Liver (tissue), 7 donors: ENCODE measurements at regions not wholly inside any gene's neighbourhood (a gene's known extent, or its start where the extent isn't known, plus 50 kb on each side); places are given as distances from the start of the nearest gene placed in this dataset.

ENCODE experiments used
- DNase-seq: peaks from one replicate; pipeline ENCODE4 v3.0.0-alpha.2; 2017; ENCODE audit warnings: low spot score
- H3K27ac ChIP-seq, 2 donors: one replicate each; pipeline ENCODE4 v1.7.0; 2013; ENCODE audit warnings: inconsistent platforms in 2 of 2, low read length in 2 of 2, control low read depth in 1 of 2, low read depth in 1 of 2, mild to moderate bottlenecking in 1 of 2
- H3K27me3 ChIP-seq, 4 donors: one replicate each; pipeline versions ENCODE4 v1.6.1 to v1.7.0; 2013; ENCODE audit warnings: low read length in 3 of 4, inconsistent platforms in 1 of 4, mild to moderate bottlenecking in 1 of 4, moderate library complexity in 1 of 4; ENCODE audit not compliant: control insufficient read depth in 4 of 4, insufficient read depth in 4 of 4
- H3K36me3 ChIP-seq, 4 donors: one replicate each; pipeline versions ENCODE4 v1.6.1 to v1.7.0; 2013; ENCODE audit warnings: low read length in 3 of 4, mild to moderate bottlenecking in 3 of 4, low read depth in 1 of 4, moderate library complexity in 1 of 4; ENCODE audit not compliant: control insufficient read depth in 4 of 4, insufficient read depth in 3 of 4
- H3K4me1 ChIP-seq, 4 donors: one replicate each; pipeline versions ENCODE4 v1.6.1 to v1.7.0; 2013; ENCODE audit warnings: low read length in 3 of 4, mild to moderate bottlenecking in 3 of 4, moderate library complexity in 1 of 4; ENCODE audit not compliant: control insufficient read depth in 4 of 4, insufficient read depth in 4 of 4
- H3K4me3 ChIP-seq, 3 donors: one replicate each; pipeline versions ENCODE4 v1.6.1 to v1.7.0; 2013; ENCODE audit warnings: low read length in 3 of 3, control low read depth in 1 of 3, low read depth in 1 of 3, mild to moderate bottlenecking in 1 of 3
- H3K9ac ChIP-seq, 2 donors: one replicate each; pipeline ENCODE4 v1.7.0; 2013; ENCODE audit warnings: low read length in 2 of 2, mild to moderate bottlenecking in 2 of 2, moderate library complexity in 2 of 2, control low read depth in 1 of 2, low read depth in 1 of 2
- H3K9me3 ChIP-seq, 4 donors: one replicate each; pipeline versions ENCODE4 v1.6.1 to v1.7.0; 2013; ENCODE audit warnings: low read length in 3 of 4; ENCODE audit not compliant: control insufficient read depth in 4 of 4
- ATF3 ChIP-seq: IDR thresholded peaks from 2 replicates; pipeline ENCODE4 v1.6.1; 2016; ENCODE audit warnings: antibody characterized with exemption
- EGR1 ChIP-seq, 2 donors: IDR thresholded peaks; 2 replicates each; pipeline ENCODE4 v1.6.1; 2016 to 2018; ENCODE audit warnings: antibody characterized with exemption in 2 of 2, low read depth in 2 of 2
- FOXA1 ChIP-seq: IDR thresholded peaks from 2 replicates; pipeline ENCODE4 v1.6.1; 2016; ENCODE audit warnings: antibody characterized with exemption
- FOXA2 ChIP-seq: IDR thresholded peaks from 2 replicates; pipeline ENCODE4 v1.6.1; 2016; ENCODE audit warnings: antibody characterized with exemption
- HNF4G ChIP-seq: IDR thresholded peaks from 2 replicates; pipeline ENCODE4 v1.6.1; 2016; ENCODE audit warnings: antibody characterized with exemption
- JUND ChIP-seq, 2 donors: IDR thresholded peaks; 2 replicates each; pipeline ENCODE4 v1.6.1; 2016; ENCODE audit warnings: antibody characterized with exemption in 2 of 2
- MAX ChIP-seq: IDR thresholded peaks from 2 replicates; pipeline ENCODE4 v1.6.1; 2016; ENCODE audit warnings: antibody characterized with exemption
- NR2F2 ChIP-seq: IDR thresholded peaks from 2 replicates; pipeline ENCODE4 v1.6.1; 2016; ENCODE audit warnings: antibody characterized with exemption
- RAD21 ChIP-seq, 2 donors: IDR thresholded peaks; 2 replicates each; pipeline ENCODE4 v1.6.1; 2016; ENCODE audit warnings: antibody characterized with exemption in 2 of 2, mild to moderate bottlenecking in 2 of 2
- RXRA ChIP-seq, 2 donors: IDR thresholded peaks; 2 replicates each; pipeline ENCODE4 v1.6.1; 2017 to 2018; ENCODE audit warnings: antibody characterized with exemption in 2 of 2, mild to moderate bottlenecking in 1 of 2
- SP1 ChIP-seq: IDR thresholded peaks from 2 replicates; pipeline ENCODE4 v1.6.1; 2018; ENCODE audit warnings: antibody characterized with exemption, mild to moderate bottlenecking
- TAF1 ChIP-seq: conservative IDR thresholded peaks from 2 replicates; pipeline ENCODE4 v1.6.1; 2016; ENCODE audit warnings: antibody characterized with exemption, mild to moderate bottlenecking
- YY1 ChIP-seq: IDR thresholded peaks from 2 replicates; pipeline ENCODE4 v1.6.1; 2016; ENCODE audit warnings: antibody characterized with exemption, mild to moderate bottlenecking
- WGBS: extraction: QIAGEN DNeasy Blood & Tissue Kit; methylation state at CpG from one replicate; pipeline ENCODE4 v1.1.7; 2013; 5-methylcytosine and 5-hydroxymethylcytosine counted together
- TF ChIP-seq, protein P1 (sequence below): IDR thresholded peaks from 2 replicates; pipeline ENCODE4 v1.6.1; 2016; ENCODE audit warnings: antibody characterized with exemption, mild to moderate bottlenecking
- TF ChIP-seq, protein P2 (sequence below): IDR thresholded peaks from 2 replicates; pipeline ENCODE4 v1.6.1; 2016; ENCODE audit warnings: antibody characterized with exemption
- donor health status: healthy.
- donor health status: healthy.
- donor health status: healthy.
- donor health status: healthy.

DNA sequence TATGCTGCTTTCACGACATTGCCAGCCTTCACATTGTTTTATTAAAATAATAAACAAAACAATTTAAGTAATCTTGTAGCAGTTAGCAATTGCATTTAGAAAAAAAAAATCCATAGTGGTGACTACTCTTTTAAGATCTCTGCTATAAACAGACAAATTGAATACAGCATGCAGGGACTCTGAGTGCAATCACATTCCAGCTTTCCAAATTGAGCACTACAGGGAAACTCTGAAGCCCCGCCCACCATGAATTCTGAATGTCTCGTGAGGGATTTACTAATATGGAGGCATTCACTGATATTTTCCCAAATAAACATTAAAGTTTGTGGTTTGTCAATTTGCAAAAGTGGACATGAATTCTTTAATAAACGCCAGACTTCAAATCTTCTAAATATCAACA lies 698.8 kb downstream of the LIG4 start:
- Histone ChIP-seq H3K4me1 (no peaks in the 10 kb centered on the region), H3K27me3 (no peaks in the 10 kb centered on the region), H3K27ac (no peak overlapping the region), H3K4me3 (no peak overlapping the region), H3K9me3 (no peaks in the 10 kb centered on the region), H3K36me3 (no peaks in the 10 kb centered on the region), H3K9ac (no peak overlapping the region)
- 77% methylated on average over 4 of the region's 4 CpGs for WGBS
- no peak for DNase-seq
- TF ChIP-seq MAX (no peak), JUND (IDR thresholded peaks at IDR 0.05) (no peak), RAD21 (IDR thresholded peaks at IDR 0.05) (no peak), NR2F2 (no peak), FOXA1 (no peak), TAF1 (no peak)

DNA sequence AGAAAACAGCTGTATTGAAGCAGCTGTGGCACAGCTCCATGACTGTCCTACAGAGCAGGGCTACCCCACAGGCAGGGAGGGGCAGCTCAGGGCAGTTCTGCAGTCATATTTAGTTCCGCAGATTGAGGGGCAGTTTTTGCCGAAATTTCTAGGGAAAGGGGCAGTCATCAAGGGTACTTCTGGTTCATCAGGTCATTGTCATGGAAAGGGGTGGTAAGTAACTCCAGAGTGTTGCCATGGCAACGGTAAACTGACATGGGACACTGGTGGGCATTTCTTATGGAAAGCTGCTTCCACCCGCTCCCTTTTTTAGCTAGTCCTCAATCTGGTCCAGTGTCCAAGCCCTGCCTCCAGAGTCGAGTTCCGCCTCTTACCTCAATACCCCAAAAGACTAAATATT lies 702.8 kb downstream of the LIG4 start:
- Histone ChIP-seq H3K4me1 (no peaks in the 10 kb centered on the region), H3K4me3 (no peak overlapping the region), H3K9ac (no peak overlapping the region), H3K27me3 (no peaks in the 10 kb centered on the region), H3K36me3 (no peaks in the 10 kb centered on the region), H3K9me3 (no peaks in the 10 kb centered on the region), H3K27ac (no peak overlapping the region)
- no peak for DNase-seq
- 89% methylated on average over 6 of the region's 6 CpGs for WGBS
- TF ChIP-seq NR2F2 (no peak), RXRA (IDR thresholded peaks at IDR 0.05) (no peak), YY1 (no peak), SP1 (no peak), HNF4G (no peak), TAF1 (no peak), ATF3 (no peak), EGR1 (IDR thresholded peaks at IDR 0.05; ENCODE audit: low read depth in 2 of 2) (no peak)
- TF ChIP-seq, protein P1, sequence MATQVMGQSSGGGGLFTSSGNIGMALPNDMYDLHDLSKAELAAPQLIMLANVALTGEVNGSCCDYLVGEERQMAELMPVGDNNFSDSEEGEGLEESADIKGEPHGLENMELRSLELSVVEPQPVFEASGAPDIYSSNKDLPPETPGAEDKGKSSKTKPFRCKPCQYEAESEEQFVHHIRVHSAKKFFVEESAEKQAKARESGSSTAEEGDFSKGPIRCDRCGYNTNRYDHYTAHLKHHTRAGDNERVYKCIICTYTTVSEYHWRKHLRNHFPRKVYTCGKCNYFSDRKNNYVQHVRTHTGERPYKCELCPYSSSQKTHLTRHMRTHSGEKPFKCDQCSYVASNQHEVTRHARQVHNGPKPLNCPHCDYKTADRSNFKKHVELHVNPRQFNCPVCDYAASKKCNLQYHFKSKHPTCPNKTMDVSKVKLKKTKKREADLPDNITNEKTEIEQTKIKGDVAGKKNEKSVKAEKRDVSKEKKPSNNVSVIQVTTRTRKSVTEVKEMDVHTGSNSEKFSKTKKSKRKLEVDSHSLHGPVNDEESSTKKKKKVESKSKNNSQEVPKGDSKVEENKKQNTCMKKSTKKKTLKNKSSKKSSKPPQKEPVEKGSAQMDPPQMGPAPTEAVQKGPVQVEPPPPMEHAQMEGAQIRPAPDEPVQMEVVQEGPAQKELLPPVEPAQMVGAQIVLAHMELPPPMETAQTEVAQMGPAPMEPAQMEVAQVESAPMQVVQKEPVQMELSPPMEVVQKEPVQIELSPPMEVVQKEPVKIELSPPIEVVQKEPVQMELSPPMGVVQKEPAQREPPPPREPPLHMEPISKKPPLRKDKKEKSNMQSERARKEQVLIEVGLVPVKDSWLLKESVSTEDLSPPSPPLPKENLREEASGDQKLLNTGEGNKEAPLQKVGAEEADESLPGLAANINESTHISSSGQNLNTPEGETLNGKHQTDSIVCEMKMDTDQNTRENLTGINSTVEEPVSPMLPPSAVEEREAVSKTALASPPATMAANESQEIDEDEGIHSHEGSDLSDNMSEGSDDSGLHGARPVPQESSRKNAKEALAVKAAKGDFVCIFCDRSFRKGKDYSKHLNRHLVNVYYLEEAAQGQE, result no peak
- TF ChIP-seq, protein P2, sequence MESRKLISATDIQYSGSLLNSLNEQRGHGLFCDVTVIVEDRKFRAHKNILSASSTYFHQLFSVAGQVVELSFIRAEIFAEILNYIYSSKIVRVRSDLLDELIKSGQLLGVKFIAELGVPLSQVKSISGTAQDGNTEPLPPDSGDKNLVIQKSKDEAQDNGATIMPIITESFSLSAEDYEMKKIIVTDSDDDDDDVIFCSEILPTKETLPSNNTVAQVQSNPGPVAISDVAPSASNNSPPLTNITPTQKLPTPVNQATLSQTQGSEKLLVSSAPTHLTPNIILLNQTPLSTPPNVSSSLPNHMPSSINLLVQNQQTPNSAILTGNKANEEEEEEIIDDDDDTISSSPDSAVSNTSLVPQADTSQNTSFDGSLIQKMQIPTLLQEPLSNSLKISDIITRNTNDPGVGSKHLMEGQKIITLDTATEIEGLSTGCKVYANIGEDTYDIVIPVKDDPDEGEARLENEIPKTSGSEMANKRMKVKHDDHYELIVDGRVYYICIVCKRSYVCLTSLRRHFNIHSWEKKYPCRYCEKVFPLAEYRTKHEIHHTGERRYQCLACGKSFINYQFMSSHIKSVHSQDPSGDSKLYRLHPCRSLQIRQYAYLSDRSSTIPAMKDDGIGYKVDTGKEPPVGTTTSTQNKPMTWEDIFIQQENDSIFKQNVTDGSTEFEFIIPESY, result no peak

- Histone ChIP-seq H3K4me1 (no peaks in the 10 kb centered on the region), H3K9ac (no peak overlapping the region), H3K27me3 (no peaks in the 10 kb centered on the region), H3K27ac (no peak overlapping the region), H3K4me3 (no peak overlapping the region), H3K36me3 (no peaks in the 10 kb centered on the region), H3K9me3 (no peaks in the 10 kb centered on the region)
- DNase-seq, result no peak
- WGBS, result 66% methylated on average over 5 of the region's 5 CpGs
- TF ChIP-seq MAX (no peak), TAF1 (no peak), RXRA (IDR thresholded peaks at IDR 0.05) (no peak), NR2F2 (no peak), FOXA2 (no peak), ATF3 (no peak), RAD21 (IDR thresholded peaks at IDR 0.05) (no peak), EGR1 (IDR thresholded peaks at IDR 0.05; ENCODE audit: low read depth in 2 of 2) (no peak)
- TF ChIP-seq, protein P2, result no peak
- TF ChIP-seq, protein P1, result no peak
Measured at GRCh38 chr13:107497661-107498060, 717.7 kb downstream of the LIG4 start.
